A673 (cell line): ENCODE measurements at regions not wholly inside any gene's neighbourhood (a gene's known extent, or its start where the extent isn't known, plus 50 kb on each side); places are given as distances from the start of the nearest gene placed in this dataset.

ENCODE experiments used
- EZH2 ChIP-seq: fragments of 200-600 bp; sonication (generic); IDR thresholded peaks from 2 replicates; pipeline ENCODE4 v1.6.1; 2017; ENCODE audit warnings: borderline replicate concordance, low read depth, mild to moderate bottlenecking, mixed read lengths, antibody characterized with exemption, low read length; ENCODE audit not compliant: poor library complexity, severe bottlenecking
- TF ChIP-seq, protein P1 (sequence below): fragments of 300-800, 200-600 bp; sonication (generic); conservative IDR thresholded peaks from 2 replicates; pipeline ENCODE4 v1.5.1; 2017; ENCODE audit warnings: low read depth, mild to moderate bottlenecking, antibody characterized with exemption, low read length, moderate library complexity, mixed read lengths

DNA sequence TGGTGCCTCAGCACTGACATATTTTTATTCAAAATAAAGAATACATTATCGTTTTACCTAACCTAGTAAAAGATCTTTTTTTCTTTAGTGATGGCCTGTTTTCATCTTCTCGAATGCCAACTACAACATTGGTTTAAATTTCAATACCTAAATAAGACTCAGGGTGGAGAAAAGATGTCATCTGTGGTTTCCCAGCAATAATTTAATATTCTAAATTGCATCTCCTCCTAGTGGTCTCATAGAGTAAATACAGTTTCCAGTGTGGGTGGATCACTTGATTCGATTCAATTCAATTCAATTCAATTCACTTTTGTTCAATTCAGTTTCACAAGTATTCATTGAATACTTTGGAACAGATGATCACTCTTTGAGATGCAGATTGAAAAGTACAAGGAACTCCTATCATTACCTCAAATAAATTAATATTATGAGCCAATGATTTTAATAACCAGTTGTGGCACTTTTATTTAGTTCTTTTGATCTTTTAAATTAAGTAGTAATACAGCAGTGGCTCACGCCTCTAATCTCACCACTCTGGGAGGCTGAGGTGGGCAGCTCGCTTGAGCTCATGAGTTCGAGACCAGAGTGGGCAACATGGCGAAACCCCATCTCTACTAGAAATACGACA, 427.2 kb downstream of the FAT4 start:
- TF ChIP-seq EZH2 = no peak
- TF ChIP-seq, protein P1, sequence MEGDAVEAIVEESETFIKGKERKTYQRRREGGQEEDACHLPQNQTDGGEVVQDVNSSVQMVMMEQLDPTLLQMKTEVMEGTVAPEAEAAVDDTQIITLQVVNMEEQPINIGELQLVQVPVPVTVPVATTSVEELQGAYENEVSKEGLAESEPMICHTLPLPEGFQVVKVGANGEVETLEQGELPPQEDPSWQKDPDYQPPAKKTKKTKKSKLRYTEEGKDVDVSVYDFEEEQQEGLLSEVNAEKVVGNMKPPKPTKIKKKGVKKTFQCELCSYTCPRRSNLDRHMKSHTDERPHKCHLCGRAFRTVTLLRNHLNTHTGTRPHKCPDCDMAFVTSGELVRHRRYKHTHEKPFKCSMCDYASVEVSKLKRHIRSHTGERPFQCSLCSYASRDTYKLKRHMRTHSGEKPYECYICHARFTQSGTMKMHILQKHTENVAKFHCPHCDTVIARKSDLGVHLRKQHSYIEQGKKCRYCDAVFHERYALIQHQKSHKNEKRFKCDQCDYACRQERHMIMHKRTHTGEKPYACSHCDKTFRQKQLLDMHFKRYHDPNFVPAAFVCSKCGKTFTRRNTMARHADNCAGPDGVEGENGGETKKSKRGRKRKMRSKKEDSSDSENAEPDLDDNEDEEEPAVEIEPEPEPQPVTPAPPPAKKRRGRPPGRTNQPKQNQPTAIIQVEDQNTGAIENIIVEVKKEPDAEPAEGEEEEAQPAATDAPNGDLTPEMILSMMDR = peak; percentile 69
